ENCODE measurements at regions not wholly inside any gene's neighbourhood (a gene's known extent, or its start where the extent isn't known, plus 50 kb on each side); places are given as distances from the start of the nearest gene placed in this dataset.

DNA sequence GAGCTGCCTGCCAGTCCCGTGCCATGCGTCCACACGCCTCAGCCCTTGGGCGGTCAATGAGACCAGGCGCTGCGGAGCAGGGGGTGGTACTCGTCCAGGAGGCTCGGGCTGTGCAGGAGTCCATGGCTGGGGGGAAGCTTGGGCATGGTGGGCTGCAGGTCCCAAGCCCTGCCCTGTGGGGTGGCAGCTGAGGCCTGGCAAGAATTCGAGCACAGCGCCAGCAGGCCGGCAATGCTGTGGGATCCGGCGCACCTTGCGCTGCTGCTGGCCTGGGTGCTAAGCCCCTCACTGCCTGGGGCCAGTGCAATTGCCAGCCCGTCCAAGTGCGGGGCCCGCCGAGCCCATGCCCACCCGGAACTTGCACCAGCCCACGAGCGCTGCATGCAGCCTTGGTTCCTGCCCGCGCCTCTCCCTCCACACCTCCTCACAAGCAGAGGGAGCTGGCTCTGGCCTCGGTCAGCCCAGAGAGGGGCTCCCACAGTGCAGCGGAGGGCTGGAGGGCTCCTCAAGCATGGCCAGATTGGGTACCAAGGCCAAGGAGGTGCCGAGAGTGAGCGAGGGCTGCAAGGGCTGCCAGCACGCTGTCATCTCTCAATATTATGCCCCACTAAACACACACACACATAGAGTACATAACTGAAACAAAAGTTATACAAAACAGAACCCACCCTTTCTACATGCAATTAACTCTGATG lies 307.7 kb downstream of the LMO4 start:
- no peak for DNase-seq

DNA sequence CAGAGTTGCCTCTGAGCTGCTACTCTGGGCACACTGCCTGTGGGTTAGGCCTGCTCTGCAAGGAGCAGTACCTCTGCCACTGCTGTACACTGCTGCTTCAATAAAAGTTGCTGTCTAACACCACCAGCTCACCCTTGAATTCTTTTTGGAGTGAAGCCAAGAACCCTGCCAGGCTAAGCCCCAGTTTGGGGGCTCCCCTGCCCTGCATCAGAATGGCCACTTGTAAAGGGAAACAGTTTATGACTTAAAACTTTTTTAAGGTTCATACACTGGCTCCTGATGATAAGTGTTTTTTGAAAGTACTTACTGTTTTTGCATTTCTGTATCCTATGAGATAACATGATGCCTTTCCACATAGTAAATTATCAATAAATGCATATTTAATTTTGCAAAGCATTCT lies 310.0 kb downstream of the LMO4 start:
- no peak for DNase-seq

DNA sequence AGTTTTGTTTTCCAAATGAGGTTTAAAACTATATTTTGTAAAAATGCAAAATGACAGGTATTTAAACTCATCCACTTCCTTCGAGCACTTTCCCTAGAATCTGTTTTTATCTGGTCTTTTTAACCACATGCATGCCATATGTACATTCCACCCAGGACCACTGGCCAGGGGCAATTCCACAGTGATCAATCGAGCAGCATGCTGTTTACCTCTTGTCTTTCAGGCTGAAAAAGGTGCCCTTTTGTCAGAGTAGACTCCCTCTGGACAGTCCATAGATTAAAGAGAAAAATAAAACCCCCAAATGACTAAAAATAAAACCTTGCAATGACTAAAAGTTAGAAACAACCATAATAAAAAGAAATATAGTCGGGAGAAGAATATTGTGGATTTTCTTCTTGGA lies 313.3 kb downstream of the LMO4 start:
- DNase-seq, result no peak

DNA sequence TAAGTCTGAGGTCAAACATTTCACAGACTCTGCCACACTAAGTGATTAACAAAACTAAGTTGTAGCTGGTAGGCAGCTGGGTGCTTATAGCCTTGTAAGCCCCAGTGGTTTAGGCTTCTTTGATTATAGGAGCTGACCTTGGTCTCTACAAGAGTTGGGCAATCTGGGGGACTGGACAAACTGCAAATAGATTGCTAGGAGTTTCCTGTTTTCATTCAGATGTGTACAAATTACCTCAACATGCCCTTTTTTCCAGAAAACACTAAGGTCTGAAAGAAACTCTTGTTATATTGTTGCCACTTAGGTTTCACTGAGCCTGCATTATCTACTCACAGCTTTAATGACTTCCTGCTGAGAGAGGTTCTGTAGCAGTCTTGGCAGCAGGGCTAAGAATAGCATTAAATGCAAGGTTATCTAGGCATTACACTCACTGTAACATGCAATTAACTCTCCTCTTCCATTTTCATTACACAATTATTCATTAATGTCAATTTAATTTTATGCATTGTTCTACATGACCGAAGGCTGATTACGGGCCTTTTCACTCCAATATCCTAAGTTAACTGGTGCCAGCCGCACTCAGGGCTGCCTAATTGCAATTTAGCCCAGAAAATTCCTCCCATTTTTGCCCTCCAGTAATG lies 314.0 kb downstream of the LMO4 start:
- peak; percentile 77 for DNase-seq

DNA sequence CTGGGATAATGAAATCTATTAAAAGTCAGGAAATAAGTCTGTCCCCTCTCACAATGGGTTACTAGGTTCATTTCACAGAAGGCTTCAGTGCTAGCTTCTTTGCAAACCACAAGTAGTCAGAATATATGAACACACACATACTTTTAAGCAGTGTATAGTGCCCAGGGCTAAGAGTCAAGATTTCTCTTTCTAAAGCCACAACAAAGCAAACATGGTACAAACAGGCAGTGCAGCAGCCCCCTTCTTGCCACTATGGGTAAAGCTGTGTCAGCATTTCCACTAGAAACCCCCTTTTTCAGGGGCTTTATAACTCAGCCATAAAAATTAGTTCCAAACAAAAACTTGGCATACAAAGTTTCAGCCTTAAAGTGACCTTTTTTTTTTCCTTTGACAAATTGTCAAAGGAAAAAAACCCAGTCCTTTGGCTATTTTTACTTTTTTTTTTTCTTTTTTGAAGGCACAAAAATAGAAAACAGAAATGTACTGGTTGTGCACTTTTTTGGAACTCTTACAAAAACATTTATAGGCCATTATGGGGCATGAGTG lies 315.4 kb downstream of the LMO4 start:
- DNase-seq, result no peak

DNA sequence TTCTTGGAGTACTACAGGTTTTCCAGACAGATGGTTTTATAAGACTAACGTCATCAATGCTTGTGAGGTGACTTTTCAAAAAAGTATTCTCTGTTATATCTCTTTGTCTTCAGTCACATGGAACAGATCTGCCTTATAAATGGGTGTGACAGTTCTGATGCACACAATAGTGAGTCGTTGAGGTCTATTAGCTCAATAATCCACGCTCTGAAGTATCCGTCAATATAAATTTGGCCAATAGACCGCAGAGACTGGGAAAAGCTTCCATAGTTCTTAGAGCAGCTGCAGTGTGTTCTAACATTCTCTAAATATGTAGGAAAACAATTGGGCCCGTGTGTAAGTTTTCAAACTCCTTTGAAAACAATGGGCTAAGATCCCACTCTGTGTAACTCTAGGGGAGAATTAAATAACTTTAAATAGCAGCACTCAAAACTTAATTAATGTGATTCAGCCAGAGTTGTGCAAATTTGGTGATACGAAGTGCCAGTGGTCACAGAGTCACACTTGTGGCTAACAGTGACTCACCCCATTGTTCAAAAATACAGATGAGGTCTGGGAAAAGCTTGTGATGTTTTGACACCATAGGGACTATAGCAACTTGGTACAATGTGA lies 316.0 kb downstream of the LMO4 start:
- no peak for DNase-seq

DNA sequence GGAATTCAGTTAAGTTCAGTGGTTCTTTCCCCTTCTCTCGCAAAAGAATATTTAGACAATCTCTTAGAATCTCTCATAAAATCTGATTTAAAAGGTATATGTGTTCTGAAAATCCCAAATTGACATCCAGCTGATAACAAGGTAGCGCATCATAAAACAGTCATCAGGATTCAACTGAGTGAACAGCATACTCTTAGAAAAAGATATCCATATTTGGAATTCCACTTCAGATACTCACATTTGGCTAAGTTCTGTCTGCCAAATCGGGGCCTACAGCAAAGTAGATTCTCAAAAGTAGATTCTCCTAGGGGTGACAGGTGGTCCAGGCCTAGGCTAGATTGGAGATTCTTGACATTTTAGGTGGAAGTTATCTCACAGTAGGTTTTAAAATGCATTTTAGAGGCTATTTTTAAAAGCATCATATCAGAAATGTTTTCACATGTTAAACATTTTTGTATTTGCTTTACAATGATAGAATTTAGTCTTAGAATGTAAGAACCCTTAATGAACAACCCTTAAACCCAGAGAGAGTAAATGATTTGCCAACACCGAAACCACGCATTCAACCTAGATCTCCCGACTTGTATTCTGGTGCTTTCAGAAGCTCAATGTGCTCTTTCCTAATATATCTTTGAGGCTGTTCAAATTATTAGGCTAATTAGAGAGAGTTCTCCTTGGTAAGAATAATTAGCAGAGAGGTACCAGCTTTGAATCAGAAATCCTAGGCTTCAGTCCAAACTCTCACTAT lies 318.9 kb downstream of the LMO4 start:
- DNase-seq, result no peak

DNA sequence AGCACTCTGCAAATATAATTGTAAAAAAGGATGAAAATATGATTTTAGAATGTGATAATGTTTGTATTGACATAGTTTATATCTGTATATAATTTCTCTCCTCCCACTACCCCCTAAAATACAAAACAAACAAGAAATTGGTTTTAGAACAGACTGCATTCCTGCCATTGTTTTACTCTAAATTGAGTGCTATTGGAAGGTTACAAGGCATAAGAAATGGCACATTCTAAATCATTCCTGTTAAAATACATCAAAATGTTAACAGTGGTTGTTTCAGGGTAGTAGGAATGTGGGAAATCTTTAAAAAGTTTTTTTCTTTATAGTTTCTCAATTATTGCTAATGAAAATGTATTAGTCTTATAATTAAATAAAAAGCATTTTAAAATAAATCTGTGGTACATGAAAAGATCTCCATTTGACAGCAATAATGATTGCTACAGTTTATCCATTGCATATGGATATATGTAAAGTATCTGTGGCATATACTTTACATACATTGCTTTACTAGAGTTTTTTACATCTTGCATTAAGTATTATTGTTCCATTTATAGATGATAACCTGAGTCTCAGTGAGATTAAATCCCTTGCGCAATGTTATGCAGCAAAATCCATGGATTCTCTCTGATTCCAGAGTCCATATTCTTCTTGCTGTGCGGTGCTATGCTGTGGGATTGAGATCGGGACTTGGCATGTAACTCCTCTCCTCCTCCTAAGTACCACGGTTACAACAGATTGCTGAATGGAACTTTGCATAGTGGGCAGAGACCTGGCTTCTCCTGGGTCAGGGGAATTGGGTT lies 319.8 kb downstream of the LMO4 start:
- no peak for DNase-seq

DNA sequence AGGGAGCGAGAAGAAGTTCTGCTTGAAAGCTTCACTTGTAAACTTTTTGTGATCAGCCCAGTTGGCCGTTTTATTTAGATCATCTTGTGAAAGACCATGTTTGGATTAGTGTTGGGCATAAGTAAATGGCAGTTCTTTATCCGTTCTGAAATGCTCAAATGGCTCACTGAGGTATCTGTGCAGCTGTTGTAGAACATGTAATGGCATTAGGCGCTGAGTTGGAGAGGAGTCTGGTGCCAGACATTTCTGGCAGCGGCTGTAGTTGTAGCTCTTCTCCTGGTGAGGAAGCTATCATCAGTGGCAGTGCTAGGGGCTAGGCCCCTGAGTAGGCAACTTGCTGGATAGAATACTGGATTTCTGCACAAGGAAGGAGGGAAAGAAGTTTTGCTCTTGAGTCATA lies 321.6 kb downstream of the LMO4 start:
- no peak for DNase-seq

DNA sequence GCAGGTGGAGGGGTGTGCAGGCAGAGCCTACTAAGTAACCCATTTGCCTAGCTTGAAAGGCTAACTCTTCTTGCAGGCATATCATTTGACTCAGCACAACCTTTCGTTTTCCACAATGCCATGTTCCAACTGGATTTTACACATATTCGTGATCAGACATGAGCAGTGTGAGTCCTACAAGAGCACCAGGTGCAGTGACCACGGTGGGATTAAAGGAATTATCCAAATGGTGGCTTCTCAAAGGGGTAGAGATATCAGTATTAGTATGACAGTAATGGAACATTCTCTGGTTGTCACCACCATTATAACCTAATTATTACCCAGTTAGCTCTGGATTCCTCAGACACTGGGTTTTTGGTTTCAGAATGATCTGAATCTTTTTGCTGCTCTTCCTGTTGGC lies 323.5 kb downstream of the LMO4 start:
- no peak for DNase-seq

DNA sequence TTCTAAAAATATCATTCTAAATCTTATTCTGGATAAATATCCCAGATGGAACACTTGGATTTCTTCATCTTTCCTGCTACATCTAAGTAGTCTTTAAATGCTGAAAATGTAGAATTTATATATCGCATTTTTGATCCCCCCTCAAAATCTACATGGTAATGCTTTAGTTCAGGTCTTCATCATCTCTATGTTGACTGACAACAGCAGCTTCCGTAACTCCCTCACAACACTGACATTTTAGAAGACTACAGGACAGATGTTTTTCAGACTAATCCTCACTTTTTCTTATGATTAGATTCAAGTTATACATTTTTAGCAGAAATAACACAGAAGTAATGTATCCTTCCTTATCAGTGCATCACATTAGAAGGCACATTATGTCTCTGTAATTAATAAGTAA lies 336.5 kb downstream of the LMO4 start:
- no peak for DNase-seq

DNA sequence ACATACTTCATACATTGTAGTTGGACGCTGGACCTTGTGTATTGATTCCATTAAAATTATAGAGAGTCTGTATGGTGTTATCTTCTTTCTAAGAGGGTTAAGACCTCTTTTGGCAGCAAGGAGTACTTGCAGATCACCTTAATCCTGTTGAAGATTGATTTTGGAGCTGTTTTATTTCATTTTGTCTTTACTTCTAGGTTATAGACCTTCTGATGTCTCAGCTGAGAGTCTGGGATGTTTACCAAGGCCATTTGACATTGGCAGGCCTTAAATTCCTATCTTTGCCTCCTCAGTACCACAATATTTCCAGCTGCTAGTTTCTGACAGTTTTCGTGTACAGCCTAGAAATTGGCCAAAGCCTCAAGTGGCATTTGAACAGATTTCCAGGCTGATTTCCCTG lies 338.0 kb downstream of the LMO4 start:
- DNase-seq, result no peak

DNA sequence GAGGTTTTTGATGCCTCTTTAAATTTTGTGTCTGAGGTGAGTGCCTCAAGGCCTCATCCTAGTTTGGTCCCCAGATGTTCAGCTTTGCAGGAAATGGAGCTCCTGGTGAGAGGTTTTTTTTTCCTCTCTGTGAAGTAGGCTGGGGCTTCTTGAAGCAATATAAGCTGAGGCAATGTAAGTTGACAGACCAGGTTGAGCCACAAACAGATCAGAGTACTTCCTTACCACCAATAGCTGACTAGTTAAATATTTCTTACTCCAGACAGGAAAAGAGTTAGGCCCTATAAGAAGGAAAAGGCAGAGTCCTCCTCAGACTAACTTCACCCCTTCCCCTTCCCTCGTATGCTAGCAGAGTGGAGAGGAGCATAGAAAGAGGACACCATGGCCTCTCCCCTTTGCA lies 341.0 kb downstream of the LMO4 start:
- DNase-seq, result no peak

DNA sequence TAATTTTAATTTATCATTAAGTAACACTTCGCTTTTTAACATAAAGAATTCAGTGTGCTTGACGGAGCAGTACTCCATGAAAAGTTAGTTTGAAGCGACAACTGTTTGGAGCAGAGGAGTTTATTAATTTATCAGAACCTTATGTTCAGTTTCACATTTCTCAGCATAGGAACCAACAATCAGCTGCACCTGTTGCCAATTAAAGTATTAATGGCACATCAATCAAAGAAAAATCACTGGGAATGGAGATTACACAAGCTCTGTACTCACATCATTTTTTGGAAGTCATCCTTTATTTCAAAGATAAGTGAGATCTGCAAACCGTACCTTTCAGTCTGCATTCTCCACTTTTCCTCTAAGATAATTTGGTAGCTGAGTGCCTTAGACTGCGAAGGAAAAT lies 344.6 kb downstream of the LMO4 start:
- no peak for DNase-seq

DNA sequence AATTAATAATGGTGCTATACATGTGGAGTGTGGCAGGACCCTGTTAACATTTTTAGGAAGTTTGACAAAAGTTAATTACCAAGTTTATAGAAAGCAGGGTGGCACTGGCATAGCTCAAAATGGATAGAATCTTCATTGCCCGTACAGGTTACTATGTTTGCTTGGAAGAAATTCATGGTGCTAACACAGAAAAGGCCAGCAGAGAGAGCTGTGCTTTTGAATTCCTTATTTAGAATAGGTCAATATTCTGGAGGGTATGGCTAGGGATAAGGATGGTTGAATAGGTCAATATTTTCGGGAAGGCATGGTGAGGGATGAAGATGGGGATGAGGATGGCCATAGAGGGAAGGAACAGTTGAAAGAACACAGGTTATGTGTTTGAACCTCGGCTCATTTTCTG lies 345.1 kb downstream of the LMO4 start:
- DNase-seq, result no peak

DNA sequence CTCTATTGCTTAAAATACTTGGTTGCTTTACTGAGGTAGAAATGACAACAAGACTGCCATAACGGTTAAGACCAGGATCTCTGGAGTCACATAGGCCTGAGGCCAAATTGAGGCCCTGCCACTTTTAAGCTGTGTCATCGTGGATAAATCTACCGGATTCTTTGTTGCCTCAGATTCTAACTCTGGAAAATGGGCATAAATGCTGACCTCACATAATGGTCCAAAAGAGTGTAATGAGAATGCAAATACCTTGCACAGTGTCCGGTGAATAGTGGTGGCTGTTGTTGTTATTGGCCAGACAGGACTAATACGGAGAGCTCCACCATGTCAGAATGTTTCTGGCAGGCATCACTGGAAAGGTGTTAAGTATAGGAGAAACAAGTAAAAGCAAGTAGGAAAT lies 346.1 kb downstream of the LMO4 start:
- no peak for DNase-seq

DNA sequence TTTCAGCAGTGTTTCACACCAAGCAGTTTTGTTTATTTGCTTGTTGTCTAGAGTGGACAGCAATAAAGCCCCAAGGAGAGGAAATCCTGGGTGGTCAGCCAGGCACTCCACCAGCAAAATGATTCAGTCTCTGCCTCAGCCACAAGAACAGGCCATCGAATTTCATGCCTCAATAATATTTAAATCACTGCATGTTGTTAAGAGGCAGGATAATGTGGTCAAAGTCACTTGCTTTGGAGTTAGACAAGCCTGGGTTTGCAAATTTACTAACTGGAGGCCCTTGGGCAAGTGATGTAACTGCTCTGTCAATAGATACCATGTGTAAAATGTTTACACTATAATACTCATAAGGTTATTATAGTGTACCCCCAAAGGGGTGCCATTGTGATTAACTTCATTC lies 349.6 kb downstream of the LMO4 start:
- no peak for DNase-seq

DNA sequence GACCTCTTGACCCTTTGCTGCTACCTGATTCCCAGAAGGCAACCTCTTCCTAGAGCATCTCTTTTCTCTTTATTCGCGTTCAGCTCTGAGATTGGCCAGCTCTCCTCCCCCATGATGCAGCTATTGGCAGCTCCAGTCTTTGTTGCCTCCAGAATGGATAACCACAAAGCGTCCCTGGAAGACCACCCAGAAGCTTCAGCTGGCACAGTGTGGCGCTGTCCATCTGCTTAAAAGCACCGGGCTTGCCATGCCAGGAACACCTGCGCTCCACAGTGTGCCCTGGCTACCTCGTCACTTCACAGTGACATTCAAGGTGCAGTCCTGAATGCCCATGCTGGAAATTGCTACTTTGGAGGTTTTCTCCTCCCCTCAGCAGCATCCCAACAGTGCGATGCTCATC lies 353.9 kb downstream of the LMO4 start:
- no peak for DNase-seq

DNA sequence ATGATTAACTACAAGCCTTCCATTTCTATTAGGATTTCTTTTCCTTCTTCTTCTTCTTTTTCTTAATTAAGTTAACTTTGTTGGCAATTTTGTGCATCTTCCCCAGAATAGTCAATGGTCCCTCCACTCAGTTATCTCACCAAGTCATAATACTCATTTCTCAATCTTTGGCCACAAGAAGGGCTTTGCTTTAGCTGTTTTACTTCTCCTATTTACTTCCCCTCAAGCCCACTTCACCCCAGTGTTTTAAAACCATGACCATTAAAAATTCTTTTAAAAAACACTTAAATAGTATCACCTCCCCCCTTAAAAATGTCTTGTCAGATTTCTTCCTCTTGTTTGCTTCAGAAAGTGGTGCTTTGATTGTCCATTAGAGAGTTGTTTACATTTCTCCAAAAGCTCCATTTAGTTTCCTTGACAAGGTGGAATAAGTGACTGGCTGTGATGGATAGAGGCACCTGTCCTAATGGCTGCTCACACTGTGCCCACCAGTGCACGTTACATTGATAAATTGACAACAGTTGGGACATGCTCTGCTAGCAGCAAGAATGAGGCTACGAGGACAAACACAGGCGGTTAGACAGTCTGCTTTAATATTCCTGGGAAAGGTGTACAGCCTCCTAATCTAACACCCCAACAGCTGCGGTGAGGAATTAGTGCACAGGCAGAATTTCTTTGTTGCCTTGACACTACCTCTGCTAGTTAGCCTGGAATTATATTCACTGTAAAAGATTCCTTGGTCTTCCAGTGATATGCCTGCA lies 354.7 kb downstream of the LMO4 start:
- peak; percentile 17 for DNase-seq

DNA sequence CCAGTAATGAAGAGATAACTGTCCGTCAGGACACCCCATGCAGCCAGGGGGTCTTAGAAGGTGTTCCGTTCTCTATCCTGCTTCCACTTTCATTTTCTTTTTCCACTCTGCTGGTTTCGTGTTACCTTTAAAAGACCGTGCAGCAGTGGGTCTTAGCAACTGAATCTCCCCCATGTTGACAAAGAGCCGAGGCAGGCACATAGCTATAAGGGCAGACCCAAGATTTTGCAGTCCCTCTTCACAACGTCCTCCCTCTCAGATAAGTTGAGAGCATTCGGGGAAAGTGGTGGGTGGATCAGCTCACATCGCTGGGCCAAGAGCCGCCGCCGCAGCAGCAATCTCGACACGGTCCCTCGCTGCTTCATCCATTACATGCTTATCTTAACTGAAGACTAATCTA lies 355.5 kb downstream of the LMO4 start:
- DNase-seq, result peak; percentile 24

DNA sequence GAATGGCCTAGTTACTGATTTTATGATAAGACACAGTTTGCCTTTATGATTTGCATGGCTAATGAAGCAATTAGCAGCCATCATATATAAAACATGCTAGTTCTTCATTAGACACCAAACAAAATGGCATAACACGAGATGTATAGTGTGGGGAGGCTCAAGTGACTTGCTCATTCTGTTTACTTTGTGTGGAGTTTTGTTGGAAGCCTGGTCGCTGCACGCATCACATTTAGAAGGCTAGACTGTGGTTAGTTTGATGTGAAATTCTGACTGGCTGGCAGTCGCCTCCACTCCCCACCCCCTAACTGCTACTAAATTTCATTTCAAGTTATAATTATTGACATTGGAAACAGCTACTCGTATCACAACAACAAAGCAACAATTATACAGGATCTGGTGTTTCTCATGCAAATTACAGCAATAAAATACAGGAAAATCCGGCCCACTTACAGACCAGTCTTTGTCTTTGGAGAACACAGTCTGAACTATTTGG lies 356.1 kb downstream of the LMO4 start:
- peak; percentile 16 for DNase-seq

All from NCI-H1436 (cell line).